KMS-11 (cell line): ENCODE measurements at regions not wholly inside any gene's neighbourhood (a gene's known extent, or its start where the extent isn't known, plus 50 kb on each side); places are given as distances from the start of the nearest gene placed in this dataset.
"Not testable (repeated sequence)": the region's sequence is repeated elsewhere in the genome, so short reads cannot be mapped to it uniquely, and the experiment has no call there.

Experiments used
- H2AFZ ChIP-seq: fragments of 200-600 bp; sonication (generic); 2 replicates; pipeline ENCODE4 v1.6.1; 2016; ENCODE audit warnings: antibody characterized with exemption, mixed run types, low read depth
- H3K27ac ChIP-seq: fragments of 200-600 bp; sonication (generic); 2 replicates; pipeline ENCODE4 v1.6.1; 2016; ENCODE audit warnings: mild to moderate bottlenecking, mixed run types
- H3K27me3 ChIP-seq: fragments of 200-600 bp; sonication (generic); 2 replicates; pipeline ENCODE4 v1.6.1; 2017; ENCODE audit warnings: mild to moderate bottlenecking, low read depth, mixed run types, moderate library complexity; ENCODE audit not compliant: insufficient read depth
- H3K36me3 ChIP-seq: fragments of 200-600 bp; sonication (generic); 2 replicates; pipeline ENCODE4 v1.6.1; 2017; ENCODE audit warnings: mild to moderate bottlenecking, mixed run types; ENCODE audit not compliant: insufficient read depth
- H3K4me1 ChIP-seq: fragments of 200-600 bp; sonication (generic); 2 replicates; pipeline ENCODE4 v1.6.1; 2016; ENCODE audit warnings: mild to moderate bottlenecking, low read depth, mixed run types; ENCODE audit not compliant: poor library complexity, severe bottlenecking
- H3K4me2 ChIP-seq: fragments of 200-600 bp; sonication (generic); 2 replicates; pipeline ENCODE4 v1.7.0; 2016; ENCODE audit warnings: mild to moderate bottlenecking, mixed run types
- H3K4me3 ChIP-seq: fragments of 200-600 bp; sonication (generic); IDR thresholded peaks from 2 replicates; pipeline ENCODE4 v1.6.1; 2017; ENCODE audit warnings: low read depth, low read length, mixed read lengths; ENCODE audit not compliant: insufficient read depth
- H3K79me2 ChIP-seq: fragments of 200-600 bp; sonication (generic); 2 replicates; pipeline ENCODE4 v1.6.1; 2016; ENCODE audit warnings: low read depth, mixed run types; ENCODE audit not compliant: insufficient read depth
- H3K9ac ChIP-seq: fragments of 200-600 bp; sonication (generic); 2 replicates; pipeline ENCODE4 v1.6.1; 2016; ENCODE audit warnings: mild to moderate bottlenecking, mixed run types
- H4K20me1 ChIP-seq: fragments of 200-600 bp; sonication (generic); 2 replicates; pipeline ENCODE4 v1.6.1; 2016; ENCODE audit warnings: mild to moderate bottlenecking, mixed run types; ENCODE audit not compliant: insufficient read depth
- TF ChIP-seq, protein P1 (sequence below): fragments of 200-600 bp; sonication (generic); conservative IDR thresholded peaks from 2 replicates; pipeline ENCODE4 v1.6.1; 2017; ENCODE audit warnings: low read depth, mild to moderate bottlenecking, antibody characterized with exemption, low read length, moderate library complexity, mixed read lengths

DNA sequence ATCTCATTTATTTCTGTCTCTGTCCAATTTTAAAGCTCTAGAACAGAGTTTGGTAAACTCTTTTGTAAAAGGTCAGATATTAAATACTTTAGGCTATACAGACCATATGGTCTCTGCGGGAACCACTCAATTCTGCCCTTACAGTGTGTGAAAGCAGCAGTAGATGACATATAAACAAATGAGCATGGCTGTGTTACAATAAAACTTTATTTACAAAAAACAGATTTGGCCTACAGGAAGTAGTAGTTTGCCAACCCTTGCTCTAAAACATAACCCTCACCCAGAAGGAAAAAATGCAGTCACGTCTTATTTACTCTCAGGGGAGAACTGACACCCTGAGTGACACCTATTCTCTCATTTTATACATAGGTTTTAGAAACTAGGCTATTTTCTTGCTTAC lies 220.4 kb downstream of the DEPDC1B start:
- no peaks in the 10 kb centered on the region for H3K36me3 ChIP-seq
- H3K79me2 ChIP-seq = no peaks in the 10 kb centered on the region
- TF ChIP-seq, protein P1, sequence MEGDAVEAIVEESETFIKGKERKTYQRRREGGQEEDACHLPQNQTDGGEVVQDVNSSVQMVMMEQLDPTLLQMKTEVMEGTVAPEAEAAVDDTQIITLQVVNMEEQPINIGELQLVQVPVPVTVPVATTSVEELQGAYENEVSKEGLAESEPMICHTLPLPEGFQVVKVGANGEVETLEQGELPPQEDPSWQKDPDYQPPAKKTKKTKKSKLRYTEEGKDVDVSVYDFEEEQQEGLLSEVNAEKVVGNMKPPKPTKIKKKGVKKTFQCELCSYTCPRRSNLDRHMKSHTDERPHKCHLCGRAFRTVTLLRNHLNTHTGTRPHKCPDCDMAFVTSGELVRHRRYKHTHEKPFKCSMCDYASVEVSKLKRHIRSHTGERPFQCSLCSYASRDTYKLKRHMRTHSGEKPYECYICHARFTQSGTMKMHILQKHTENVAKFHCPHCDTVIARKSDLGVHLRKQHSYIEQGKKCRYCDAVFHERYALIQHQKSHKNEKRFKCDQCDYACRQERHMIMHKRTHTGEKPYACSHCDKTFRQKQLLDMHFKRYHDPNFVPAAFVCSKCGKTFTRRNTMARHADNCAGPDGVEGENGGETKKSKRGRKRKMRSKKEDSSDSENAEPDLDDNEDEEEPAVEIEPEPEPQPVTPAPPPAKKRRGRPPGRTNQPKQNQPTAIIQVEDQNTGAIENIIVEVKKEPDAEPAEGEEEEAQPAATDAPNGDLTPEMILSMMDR = no peak
- no peak overlapping the region for H3K27ac ChIP-seq
- no peak overlapping the region for H3K9ac ChIP-seq
- H3K4me3 ChIP-seq = no peak overlapping the region
- H4K20me1 ChIP-seq = no peaks in the 10 kb centered on the region
- no peaks in the 10 kb centered on the region for H3K4me1 ChIP-seq
- H3K27me3 ChIP-seq = no peaks in the 10 kb centered on the region
- H3K4me2 ChIP-seq = no peak overlapping the region
- no peak overlapping the region for H2AFZ ChIP-seq

DNA sequence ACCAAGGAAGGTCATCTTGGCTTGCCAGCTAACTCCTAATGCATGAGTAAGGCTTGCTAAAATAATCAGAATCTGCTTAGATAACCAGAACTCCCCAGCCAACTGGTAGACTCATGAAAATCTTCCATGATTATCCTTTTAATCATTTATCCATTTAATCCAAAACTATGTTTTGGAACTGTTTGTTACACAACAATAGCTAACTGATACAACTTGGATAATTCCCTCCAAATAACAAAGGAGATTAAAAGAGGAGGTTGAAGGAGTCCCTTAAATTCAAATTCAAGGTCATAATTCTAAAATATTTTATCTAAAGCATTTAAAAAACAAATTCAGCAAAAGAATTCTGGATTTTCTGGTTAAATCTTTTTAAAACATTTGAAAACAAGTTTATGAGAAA lies 222.1 kb downstream of the DEPDC1B start:
- H3K27me3 ChIP-seq = no peaks in the 10 kb centered on the region
- no peak overlapping the region for H3K4me2 ChIP-seq
- no peaks in the 10 kb centered on the region for H3K79me2 ChIP-seq
- H3K36me3 ChIP-seq = no peaks in the 10 kb centered on the region
- H2AFZ ChIP-seq = no peak overlapping the region
- H4K20me1 ChIP-seq = no peaks in the 10 kb centered on the region
- H3K4me3 ChIP-seq = no peak overlapping the region
- TF ChIP-seq, protein P1 = no peak
- H3K4me1 ChIP-seq = no peaks in the 10 kb centered on the region
- H3K27ac ChIP-seq = no peak overlapping the region
- H3K9ac ChIP-seq = no peak overlapping the region

DNA sequence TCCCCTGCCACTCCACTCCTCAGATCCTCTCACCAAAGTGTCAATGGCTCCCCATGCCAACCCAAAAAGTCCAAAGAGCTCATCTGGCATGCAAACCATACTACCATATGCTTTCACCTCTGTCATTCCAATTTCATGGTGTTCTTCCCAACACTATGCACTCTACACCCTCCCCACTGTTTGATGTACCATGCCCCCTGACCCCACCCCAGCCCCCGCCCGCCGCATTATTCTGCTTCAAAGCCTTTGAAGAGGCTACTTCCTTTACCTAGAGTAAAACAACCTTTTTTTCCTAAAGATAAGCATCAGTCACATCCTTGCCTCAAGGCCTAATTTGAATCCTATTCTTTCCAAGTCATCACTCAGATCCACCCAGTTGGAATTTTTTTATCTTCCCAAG lies 226.3 kb downstream of the DEPDC1B start:
- Histone ChIP-seq H4K20me1 (no peaks in the 10 kb centered on the region), H3K27ac (no peak overlapping the region), H2AFZ (no peak overlapping the region), H3K4me2 (no peak overlapping the region), H3K4me1 (no peaks in the 10 kb centered on the region), H3K79me2 (no peaks in the 10 kb centered on the region), H3K36me3 (no peaks in the 10 kb centered on the region), H3K4me3 (no peak overlapping the region), H3K27me3 (no peaks in the 10 kb centered on the region), H3K9ac (no peak overlapping the region)
- TF ChIP-seq, protein P1 = no peak

DNA sequence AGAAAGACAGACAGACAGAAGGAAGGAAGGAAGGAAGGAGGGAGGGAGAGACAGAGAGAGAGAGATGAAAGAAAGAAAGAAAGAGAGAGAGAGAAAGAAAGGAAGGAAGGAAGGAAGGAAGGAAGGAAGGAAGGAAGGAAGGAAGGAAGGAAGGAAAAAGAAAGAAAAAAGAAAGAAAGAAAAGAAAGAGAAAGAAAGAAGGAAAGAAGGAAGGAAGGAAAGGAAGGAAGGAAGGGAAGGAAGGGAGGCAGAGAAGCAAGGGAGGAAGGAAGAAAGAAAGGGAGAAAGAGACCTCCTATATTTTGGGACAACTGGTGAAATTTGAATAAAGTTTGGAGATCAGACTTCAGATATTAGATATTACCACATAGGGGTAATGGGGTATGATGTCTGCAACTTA lies 226.9 kb downstream of the DEPDC1B start:
- H3K4me2 ChIP-seq, H3K27me3 ChIP-seq, H4K20me1 ChIP-seq, H3K27ac ChIP-seq, H3K79me2 ChIP-seq, H3K4me3 ChIP-seq, H2AFZ ChIP-seq, H3K9ac ChIP-seq, H3K36me3 ChIP-seq, H3K4me1 ChIP-seq: not testable (repeated sequence)

DNA sequence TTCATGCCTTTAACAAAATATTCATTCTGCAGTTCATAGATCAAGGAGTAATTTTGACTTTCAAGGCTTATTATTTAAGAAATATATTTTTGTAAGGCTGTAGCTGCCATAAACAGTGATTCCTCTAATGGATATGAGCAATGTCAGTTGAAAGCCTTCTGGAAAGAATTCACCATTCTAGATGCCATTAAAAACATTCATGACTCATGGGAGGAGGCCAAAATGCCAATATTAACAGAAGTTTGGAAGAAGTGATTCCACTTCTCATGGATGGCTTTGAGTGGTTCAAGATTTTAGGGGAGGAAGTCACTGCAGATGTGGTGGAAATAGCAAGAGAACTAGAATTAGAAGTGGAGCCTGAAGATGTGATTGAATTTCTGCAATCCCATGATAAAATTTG lies 229.1 kb downstream of the DEPDC1B start:
- H3K4me1 ChIP-seq = no peaks in the 10 kb centered on the region
- no peaks in the 10 kb centered on the region for H3K79me2 ChIP-seq
- H3K36me3 ChIP-seq = no peaks in the 10 kb centered on the region
- H3K4me3 ChIP-seq = no peak overlapping the region
- H3K9ac ChIP-seq = no peak overlapping the region
- H3K27me3 ChIP-seq = no peaks in the 10 kb centered on the region
- TF ChIP-seq, protein P1 = no peak
- no peak overlapping the region for H3K4me2 ChIP-seq
- no peak overlapping the region for H2AFZ ChIP-seq
- H3K27ac ChIP-seq = no peak overlapping the region
- no peaks in the 10 kb centered on the region for H4K20me1 ChIP-seq
